ENCODE measurements at regions not wholly inside any gene's neighbourhood (a gene's known extent, or its start where the extent isn't known, plus 50 kb on each side); places are given as distances from the start of the nearest gene placed in this dataset.

DNA sequence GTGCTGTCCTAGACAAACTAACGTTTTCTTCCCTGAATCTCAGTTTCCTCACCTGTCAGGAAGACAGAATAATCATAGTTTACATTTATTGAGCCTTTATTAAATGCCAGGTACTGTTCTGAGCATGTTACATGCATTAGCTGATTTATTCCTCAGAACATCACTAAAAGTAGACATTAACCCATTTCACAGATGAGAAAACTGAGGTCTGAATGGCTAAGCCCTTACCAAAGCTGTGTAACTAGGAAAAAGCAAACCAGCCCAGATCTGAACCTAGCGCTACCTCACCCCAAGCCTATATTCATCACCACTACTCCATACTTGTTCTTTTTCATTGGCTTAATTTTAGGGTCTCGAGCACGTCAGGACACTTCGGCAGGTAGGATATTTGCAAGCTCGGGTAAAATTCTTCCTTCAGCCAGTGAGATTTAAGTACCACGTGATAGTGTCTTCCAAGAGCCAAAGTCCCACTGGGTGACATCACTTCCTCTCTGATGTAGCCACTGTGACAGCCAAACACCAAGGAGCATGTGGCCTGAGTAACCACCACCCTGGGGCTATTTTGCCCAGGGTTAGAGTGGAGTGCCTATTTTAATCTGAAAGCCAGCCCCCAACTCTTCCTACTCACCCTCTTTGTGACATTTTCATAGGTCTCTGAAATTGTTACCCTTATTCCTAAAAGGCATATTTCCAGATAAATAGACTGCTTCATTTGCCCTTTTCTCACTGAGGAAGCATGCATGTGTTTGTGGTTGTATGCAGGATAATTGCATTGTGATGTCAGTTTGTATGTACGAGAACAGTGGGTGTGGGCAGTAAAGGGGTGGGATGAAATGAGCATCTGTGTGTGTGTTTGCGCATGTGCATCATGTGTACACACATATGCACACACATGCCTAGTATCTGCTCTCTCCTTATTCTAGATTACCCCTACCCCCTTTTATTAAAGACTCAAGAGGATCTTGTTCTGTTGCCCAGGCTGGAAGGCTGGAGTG lies 62.2 kb upstream of the WSCD2 start:
- TF ChIP-seq, protein P1, sequence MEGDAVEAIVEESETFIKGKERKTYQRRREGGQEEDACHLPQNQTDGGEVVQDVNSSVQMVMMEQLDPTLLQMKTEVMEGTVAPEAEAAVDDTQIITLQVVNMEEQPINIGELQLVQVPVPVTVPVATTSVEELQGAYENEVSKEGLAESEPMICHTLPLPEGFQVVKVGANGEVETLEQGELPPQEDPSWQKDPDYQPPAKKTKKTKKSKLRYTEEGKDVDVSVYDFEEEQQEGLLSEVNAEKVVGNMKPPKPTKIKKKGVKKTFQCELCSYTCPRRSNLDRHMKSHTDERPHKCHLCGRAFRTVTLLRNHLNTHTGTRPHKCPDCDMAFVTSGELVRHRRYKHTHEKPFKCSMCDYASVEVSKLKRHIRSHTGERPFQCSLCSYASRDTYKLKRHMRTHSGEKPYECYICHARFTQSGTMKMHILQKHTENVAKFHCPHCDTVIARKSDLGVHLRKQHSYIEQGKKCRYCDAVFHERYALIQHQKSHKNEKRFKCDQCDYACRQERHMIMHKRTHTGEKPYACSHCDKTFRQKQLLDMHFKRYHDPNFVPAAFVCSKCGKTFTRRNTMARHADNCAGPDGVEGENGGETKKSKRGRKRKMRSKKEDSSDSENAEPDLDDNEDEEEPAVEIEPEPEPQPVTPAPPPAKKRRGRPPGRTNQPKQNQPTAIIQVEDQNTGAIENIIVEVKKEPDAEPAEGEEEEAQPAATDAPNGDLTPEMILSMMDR (IDR thresholded peaks at IDR 0.05) = no peak
- no peak for TF ChIP-seq EZH2 (IDR thresholded peaks at IDR 0.05; ENCODE audit: borderline replicate concordance, insufficient read depth, low read depth, low read length, poor library complexity, severe bottlenecking)
